Hepatocyte (in vitro differentiated cells): ENCODE measurements at regions not wholly inside any gene's neighbourhood (a gene's known extent, or its start where the extent isn't known, plus 50 kb on each side); places are given as distances from the start of the nearest gene placed in this dataset.

Experiments used
- CTCF ChIP-seq: fragments of 200-600 bp; sonication (generic); IDR thresholded peaks from 2 replicates; pipeline ENCODE4 v1.5.1; 2016; ENCODE audit warnings: antibody characterized with exemption, mild to moderate bottlenecking; ENCODE audit not compliant: poor library complexity
- EZH2phosphoT487 ChIP-seq: fragments of 200-600 bp; sonication (generic); IDR thresholded peaks from one replicate; pipeline ENCODE4 v1.6.1; 2018; ENCODE audit warnings: antibody characterized with exemption, mild to moderate bottlenecking, low read depth, moderate library complexity; ENCODE audit not compliant: unreplicated experiment, severe bottlenecking

GRCh38 chr15:25250011-25250596 is 188.7 kb downstream of the UBE3A start:
- no peak for TF ChIP-seq CTCF
- no peak for TF ChIP-seq EZH2phosphoT487
